ENCODE measurements at regions not wholly inside any gene's neighbourhood (a gene's known extent, or its start where the extent isn't known, plus 50 kb on each side); places are given as distances from the start of the nearest gene placed in this dataset.

DNA sequence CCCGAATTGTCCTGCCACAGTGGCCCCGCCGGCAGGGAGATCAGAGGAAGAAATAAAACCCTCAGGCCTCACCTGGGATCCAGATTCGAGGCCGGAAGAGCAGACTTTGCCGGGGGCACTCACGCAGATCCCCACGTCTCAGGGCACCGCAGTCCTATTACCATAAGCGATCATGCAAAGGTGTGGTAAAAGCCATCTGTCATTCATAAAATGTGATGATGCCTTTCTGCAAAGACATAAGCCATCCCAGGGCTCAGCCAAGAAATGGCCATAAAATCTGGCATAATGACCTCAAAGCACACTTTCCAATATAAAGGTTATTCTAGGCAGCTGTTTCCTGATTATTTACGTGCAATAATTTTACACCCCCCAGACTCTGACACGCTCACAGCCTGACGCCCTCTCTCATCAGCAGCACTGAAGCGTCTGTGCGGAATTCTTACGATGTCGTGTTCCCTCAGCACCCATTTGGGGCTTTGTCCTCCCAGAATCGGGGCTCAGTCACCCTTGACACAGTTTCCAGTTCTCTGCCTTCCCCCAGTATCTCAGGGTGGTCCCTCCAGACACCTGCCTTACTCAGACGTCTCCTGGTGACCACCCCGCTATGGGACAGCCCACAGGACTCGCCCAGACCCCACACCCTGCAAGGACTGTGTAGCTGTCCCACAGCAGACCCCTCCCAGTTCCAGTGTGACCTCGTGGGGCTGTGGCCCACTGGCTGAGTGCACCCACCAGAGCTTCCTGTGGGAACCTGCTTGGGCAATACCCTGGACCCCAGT lies 74.3 kb upstream of the FAM20C start:
- TF ChIP-seq, protein P1, sequence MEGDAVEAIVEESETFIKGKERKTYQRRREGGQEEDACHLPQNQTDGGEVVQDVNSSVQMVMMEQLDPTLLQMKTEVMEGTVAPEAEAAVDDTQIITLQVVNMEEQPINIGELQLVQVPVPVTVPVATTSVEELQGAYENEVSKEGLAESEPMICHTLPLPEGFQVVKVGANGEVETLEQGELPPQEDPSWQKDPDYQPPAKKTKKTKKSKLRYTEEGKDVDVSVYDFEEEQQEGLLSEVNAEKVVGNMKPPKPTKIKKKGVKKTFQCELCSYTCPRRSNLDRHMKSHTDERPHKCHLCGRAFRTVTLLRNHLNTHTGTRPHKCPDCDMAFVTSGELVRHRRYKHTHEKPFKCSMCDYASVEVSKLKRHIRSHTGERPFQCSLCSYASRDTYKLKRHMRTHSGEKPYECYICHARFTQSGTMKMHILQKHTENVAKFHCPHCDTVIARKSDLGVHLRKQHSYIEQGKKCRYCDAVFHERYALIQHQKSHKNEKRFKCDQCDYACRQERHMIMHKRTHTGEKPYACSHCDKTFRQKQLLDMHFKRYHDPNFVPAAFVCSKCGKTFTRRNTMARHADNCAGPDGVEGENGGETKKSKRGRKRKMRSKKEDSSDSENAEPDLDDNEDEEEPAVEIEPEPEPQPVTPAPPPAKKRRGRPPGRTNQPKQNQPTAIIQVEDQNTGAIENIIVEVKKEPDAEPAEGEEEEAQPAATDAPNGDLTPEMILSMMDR (IDR thresholded peaks at IDR 0.05; ENCODE audit: extremely low read depth, missing control alignments): no peak
- DNase-seq (ENCODE audit: low spot score): no peak

DNA sequence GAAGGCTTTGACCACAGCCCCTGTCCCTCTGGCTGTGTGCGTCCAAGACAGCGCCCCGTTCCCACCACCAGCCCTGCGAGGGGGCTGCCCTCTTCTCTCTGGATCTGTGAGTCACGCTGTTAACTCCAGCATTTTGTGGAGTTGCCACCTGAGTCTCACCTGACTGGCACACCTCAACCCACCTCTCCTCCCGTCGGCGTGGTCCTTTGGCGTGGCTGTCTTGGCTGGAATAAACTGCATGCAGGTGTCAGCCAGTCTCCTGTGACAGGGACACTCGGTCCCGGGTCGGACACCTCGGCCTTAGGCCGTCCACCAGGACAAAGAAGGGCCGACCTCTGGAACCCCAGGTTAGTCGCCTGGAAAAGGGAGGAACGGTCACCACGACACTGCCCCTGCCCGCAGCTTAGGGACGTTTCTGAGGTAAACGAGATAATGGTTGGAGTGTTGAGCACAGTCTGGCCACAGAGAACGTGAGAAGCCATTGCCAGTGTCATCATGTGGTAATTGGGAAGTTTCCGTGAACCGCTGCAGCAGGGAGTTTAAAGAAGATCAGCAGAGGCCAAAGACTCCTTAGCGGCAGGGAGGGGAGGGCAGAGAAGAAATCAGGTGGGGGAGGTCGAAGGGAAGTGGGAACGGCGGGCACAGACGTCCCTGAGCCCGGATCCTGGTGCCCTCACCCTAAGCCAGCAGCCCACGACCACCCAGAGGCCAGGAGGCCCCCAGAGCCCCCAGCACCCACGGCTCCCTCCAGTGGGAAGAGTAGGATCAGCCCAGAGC lies 73.6 kb upstream of the FAM20C start:
- DNase-seq (ENCODE audit: low spot score): no peak
- TF ChIP-seq, protein P1 (IDR thresholded peaks at IDR 0.05; ENCODE audit: extremely low read depth, missing control alignments): no peak

DNA sequence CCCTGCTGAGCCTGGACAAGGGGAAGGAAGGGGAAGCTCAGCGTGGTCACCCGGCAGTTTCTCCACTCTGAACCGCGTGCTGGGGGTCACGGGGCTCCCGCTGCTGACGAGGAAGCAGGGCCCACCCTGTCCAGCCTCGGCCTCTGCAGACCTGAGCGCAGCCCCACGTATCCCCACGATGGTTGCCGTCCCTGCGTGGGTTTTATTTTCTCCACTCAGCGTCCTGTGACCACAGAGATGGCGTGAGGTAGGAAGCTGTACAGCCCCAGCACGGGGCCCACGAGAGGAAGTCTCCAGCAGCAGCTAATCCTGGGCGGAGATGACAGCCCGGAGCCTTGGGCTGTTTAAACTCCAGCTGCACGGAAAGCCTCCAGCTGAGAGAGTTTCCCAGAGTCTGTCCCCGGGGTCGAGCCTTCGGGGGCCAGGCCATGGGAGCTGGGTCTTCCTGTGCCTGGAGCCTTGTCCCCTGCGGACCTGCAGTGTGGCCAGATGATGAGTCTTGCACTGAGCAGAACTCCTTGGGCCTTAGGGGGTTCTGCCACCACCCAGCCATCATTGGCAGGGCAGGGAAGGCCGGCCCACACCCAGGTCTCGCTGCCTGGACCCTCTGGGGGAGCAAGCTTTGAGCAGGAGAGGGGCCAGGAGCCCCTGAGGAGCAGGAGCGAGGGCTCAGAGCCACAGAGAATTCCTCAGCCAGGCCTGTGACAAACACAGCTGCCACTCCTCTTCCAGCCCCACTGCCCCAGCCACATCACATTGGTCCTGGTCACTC lies 72.8 kb upstream of the FAM20C start:
- no peak for DNase-seq (ENCODE audit: low spot score)

DNA sequence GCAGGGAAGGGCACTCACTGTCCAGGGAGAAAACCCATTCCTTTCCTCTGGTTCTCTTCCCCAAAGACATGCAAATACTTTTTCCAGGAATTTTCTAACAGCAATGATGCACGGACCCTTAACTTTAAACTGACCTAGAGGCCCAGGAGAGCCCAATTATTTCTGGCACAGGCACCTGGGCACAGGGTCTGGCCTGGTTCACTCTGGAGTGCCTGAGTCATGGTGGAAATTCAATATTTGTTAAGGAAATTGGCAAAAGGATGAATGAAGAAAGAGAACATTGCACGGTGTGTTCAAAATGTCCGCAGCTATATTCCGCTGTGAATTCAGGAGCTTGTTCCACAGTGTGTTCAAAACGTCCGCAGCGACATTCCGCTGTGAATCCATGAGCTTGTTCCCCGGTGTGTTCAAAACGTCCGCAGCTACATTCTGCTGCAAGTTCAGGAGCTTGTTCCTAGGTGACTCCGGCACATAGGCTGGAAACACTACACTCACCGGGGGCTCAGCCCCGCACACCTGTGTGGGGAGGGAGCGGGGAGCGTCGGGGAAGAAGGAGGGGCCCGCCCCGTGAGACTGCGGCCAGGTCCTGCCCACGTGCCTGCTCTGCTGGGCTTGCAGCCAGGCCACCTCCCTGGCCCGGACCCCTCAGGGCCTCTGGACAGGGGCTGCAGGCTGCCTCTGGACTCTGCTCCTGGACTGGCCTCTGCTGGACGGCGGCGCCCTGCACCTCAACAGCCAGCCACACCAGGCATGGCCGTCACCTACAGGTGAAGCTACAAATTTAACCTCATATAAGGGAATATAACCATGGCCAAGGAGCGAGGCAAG lies 72.0 kb upstream of the FAM20C start:
- no peak for DNase-seq (ENCODE audit: low spot score)
- TF ChIP-seq, protein P1 (IDR thresholded peaks at IDR 0.05; ENCODE audit: extremely low read depth, missing control alignments): no peak

More for the DNA sequence above, 72.8 kb upstream of the FAM20C start:
- TF ChIP-seq, protein P1 (IDR thresholded peaks at IDR 0.05; ENCODE audit: extremely low read depth, missing control alignments): no peak

DNA sequence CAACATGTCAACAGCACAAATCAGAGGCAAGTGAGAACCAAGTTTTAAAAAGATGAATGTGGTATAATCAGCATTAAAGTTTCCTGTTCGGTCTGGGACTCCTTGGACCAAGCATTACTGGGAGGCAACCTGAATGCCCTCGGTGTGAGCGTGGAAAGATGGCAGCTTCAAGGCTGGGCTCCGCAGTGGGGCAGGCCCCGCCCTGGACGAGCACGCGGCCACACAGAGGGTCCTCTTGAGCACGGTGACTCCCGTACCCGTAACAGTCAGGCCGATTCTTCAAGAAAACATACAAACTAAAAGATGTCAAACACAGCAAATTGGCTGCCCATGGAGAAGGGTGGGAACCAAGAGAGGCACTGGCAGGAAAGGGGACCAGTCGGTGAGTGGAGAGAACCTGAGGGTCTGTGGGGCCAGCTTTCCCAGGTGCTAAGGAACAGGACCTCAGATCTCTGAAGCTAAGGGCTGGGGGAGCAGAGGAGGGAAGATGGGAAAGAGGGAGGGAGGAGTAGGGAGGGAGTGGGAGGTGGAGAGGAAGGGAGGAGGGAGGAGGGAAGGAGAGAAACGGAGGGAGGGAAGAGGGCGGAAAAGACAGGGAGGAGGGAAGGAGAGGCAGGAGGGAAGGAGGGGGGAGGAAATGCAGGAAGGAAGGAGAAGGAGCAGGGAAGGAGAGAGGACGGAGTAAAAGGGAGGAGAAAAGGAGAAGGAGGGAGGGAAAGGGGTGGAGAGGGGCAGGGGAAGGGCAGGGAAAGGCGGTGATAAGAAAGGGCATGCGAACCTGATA lies 71.2 kb upstream of the FAM20C start:
- TF ChIP-seq, protein P1 (IDR thresholded peaks at IDR 0.05; ENCODE audit: extremely low read depth, missing control alignments): no peak
- no peak for DNase-seq (ENCODE audit: low spot score)

DNA sequence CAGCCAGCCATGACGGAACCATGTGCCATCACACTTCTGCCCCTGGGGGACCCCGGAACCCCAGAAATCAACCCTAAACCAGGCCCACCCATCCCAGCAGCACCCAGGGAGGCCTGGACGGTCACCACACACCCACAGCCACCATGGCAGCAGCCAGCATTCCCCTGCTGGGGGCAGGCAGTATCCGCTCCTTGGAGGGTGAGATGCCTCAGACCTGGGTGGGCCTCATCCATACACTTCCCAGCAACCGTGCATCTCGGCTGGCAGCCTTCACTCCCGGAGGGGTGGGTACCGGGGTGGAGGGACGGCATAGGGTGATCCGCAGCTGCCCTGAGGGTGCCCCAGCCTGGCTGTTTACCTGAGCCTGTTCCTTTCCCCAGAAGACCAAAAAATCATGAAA lies 69.1 kb upstream of the FAM20C start:
- TF ChIP-seq, protein P1 (IDR thresholded peaks at IDR 0.05; ENCODE audit: extremely low read depth, missing control alignments): no peak
- no peak for DNase-seq (ENCODE audit: low spot score)

Measured in GM20000 (cell line).